ENCODE measurements at regions not wholly inside any gene's neighbourhood (a gene's known extent, or its start where the extent isn't known, plus 50 kb on each side); places are given as distances from the start of the nearest gene placed in this dataset.

- TF ChIP-seq CTCF (IDR thresholded peaks at IDR 0.05), result no peak
- no peak for TF ChIP-seq POLR2A (IDR thresholded peaks at IDR 0.05)
Observed at GRCh38 chr3:107861422-107861821, 229.4 kb downstream of the CD47 start.

Data from uterus (tissue), 2 donors.